C1 segment of cervical spinal cord (tissue), 14 donors: ENCODE measurements at regions not wholly inside any gene's neighbourhood (a gene's known extent, or its start where the extent isn't known, plus 50 kb on each side); places are given as distances from the start of the nearest gene placed in this dataset.

Experiments used
- DNase-seq, 14 donors: peaks; one replicate each; lab custom pipeline; 2025; lab: John Stamatoyannopoulos, UW

- no peak for DNase-seq
Measured at GRCh38 chr12:74816398-74817175, 279.0 kb downstream of the ATXN7L3B start.

DNA sequence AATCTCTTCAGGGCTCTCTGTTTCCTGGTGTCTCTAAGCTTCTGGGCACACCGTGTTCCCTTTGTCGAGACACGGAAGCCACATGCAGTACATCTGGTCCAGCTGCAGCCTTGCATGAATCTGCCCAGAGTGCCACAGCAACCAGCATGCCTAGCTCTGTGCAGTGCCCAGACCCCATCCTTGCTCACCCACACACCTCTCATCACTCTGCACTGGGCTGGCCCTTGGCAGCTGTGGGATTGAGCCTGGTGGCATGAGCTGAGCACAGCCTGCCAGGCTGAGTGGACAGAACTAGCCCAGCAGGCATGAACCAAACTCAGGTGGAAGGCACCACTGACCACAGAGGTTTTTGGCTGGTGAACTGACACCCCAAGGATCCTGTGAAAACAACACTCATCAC, 279.9 kb downstream of the ATXN7L3B start:
- DNase-seq = no peak

DNA sequence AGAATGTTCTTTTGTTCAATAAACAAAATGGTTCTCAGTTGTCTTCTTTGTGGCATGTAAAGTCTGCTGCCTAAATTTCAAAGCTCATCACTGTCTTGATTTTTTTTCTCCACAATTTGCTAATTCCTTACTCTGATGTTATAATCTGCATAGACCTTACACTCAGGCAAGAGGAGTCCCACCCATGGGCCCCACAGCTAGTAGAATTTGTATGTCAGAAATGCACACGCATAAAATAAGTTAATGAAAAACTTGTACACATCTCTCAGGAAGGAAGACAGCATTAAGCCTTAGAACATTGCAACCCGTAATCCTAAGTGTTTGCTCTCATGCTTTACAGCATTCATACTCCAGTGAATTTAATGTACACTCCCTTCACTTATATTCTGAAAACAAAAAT, 280.8 kb downstream of the ATXN7L3B start:
- no peak for DNase-seq

- no peak for DNase-seq
Measured at GRCh38 chr12:74820324-74820723, 282.7 kb downstream of the ATXN7L3B start.

DNA sequence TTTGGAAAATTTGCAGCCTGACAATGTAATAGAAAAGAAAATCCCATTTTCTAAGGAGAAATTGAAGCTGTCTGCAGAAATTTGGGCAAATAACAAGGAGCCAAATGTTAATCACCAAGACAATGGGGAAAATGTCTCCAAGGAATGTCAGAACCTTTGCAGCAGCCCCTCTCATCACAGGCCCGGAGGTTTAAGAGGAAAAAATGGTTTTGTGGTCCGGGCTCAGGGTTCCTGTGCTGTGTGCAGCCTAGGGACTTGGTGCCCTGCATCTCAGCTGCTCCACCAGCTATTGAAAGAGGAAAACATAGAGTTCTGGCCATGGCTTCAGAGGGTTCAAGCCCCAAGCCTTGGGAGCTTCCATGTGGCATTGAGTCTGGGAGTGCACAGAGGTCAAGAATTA, 298.9 kb downstream of the ATXN7L3B start:
- DNase-seq = no peak

- DNase-seq = no peak
Measured at GRCh38 chr12:74846116-74846515, 308.5 kb downstream of the ATXN7L3B start.

DNA sequence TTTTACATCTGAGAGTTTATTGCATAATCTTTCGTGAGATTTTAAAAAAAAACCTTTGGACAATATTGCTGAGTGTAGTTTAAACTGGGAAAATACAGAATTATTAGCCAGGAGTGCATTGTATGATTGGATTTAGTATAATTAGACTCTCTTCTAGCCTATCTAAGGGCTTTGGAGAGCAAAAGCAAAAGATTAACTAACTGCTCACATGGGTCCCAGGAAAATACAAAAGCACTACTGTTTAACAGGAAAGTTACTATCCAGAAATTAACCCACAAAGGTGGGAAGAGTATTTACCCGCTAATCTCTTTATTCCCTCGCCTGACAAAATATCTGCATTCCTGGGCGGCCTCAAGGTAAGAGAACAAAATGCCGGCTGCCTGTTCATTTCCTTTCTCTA, 309.5 kb downstream of the ATXN7L3B start:
- DNase-seq = no peak

- DNase-seq = no peak
Measured at GRCh38 chr12:74848006-74848405, 310.4 kb downstream of the ATXN7L3B start.

GRCh38 chr12:74849801-74850200, 312.2 kb downstream of the ATXN7L3B start:
- DNase-seq = no peak

- DNase-seq = no peak
Measured at GRCh38 chr12:74871817-74872216, 334.2 kb downstream of the ATXN7L3B start.

DNA sequence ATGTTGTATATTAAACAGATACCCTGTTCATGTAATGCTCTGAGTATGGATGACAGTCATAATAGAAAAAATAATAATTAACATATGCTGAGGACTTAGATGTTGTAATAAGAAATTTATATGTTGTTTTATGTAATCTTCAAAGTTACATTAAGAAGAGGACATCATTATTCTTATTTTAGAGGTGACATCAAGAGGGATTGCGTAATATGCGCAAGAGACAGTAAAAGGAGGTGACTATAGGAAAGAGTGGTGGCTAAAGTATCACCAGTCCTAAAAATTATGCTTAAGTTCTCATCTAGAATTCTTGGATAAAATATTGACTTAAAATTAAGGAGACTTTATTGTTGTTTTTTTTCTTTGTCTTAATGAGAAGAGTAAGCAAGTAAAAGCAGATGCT, 323.9 kb downstream of the KCNC2 start:
- no peak for DNase-seq

GRCh38 chr12:74889073-74889472, 320.6 kb downstream of the KCNC2 start:
- no peak for DNase-seq

GRCh38 chr12:74889563-74890236, 319.9 kb downstream of the KCNC2 start:
- DNase-seq = no peak

- no peak for DNase-seq
Measured at GRCh38 chr12:74890237-74890599, 319.4 kb downstream of the KCNC2 start.

DNA sequence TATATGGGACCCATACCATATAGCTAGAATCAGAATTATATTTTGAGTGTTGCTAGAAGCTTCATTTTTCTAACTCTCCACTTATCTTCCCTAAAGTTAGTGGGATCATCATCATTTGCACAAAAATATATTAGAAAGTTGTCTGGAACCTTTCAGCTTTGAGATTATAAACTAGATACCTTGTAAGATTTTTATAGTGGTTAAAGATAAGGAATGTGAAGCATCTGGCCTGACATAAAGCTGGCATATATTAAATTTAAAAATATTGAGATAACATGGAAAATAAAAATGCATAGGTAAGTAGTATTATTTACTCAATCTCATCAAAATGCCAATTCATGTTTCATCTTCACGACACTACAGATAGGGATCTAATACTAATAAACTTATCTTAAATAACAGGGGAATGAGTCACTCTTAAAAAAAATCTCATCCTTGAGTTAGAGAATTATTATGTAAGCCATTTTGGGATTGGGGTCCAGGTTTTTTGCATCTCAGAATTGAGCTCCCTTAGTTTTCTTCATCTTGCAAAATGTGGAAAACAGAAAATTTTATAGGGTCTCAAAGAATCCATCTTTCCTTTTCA, 318.5 kb downstream of the KCNC2 start:
- DNase-seq = no peak

DNA sequence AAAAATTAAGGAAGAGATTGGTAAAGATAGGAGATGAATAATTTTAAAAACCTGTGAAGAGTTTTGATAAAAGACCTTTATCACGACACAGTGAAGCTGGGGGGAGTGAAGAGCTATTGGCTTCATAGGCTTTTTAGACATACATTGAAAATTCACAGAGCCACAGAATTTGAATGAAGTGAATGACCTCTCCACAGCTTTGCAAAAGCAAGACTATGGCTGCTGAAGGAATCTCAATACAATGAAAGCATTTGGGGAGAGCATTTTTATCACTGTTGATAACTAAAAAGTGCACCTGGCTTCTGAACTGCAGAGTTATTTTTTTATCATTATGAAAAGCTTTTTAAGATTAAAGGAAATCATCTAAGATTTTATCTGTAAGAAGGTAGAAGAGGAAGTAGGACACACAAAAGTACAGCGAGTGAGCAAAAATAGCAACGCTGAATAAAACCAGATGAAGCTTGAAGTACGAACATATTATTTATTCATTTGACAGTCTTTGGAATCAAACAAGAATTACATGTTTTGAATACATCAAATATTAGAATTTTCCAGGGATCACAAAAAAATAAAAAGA, 317.5 kb downstream of the KCNC2 start:
- DNase-seq = no peak

DNA sequence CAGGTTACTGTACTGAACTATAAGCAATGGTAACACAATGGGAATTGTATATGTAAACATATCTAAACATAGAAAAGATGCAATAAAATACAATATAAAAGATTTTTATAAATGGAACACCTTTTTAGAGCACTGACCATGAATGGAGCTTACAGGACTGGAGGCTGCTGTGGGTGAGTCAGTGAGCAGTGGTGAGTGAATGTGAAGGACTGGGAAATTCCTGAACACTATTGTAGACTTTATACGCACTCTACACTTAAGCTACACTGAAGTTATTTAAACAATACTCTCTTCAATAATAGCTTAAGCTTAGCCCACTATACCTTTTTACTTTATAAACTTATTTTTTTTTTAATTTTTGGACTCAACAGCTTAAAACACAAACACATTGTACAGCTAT, 313.5 kb downstream of the KCNC2 start:
- no peak for DNase-seq

DNA sequence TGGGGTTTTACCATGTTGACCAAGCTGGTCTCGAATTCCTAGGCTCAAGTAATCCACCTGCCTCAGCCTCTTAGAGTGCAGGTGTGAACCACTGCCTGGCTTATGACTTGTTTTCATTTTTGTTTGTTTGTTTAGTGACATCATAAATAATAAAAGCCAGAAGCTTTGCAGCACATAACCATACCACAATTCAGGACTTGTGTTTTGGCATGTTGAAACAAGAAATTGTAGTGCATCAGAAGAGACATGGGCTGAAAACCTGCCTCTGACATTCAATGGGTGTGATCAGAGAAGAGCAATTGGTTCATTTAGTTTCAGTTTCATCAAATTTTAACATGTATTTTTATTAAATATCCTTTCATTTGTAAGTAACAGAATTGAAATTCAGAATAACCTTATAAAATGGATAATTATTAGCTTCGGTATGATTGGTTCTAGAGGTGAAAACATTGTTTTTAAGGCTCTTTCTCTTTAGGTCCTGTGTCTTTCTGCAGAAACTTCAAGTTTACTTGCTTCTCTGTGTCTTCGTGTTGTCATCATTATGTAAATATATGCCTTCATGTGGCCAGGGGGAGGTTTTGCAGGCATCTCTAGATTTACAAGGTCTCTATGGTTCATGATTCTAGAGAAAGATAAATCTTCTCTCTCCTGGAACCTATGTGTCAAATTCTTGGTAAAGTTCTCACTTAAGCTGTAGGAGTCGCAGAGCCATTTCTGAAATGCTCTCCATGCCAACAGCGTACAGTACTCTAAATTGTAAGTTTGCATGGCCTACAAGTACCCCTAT, 312.0 kb downstream of the KCNC2 start:
- DNase-seq = no peak

DNA sequence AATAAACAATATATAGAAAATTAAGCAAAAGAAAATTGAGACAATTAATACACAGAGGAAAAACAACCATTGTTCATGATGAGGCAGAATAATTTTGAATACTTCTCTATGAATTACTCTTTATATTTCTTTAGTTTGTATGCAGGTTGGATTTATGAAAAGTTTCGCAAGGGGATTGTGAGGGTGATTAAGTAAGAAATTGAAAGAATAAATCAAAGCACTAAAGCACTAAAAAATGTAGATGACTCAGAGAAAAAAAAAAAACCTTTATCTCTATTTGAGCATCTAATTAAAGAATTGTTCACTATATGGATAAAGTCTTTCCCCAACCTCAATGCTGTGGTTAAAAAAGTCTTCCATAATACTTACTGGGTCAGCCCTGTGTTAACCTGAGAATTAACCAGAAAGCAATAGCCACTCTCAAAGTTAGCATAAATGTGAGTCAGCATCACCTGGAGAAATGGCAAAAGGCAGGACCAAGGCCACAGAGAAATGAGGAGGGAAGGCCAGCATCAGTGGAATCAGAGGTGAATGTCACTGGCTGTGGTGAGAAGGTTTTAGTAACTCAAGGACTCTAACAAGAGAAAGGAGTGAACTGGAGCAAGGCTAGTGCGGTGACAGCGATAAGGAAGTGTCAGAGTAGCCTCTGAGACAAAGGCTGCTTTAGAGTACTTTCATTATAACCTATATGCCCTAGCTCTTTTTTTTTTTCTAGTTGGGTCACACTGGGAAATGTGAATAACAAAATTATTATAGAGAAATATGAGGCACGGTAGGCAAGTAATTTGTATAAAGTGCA, 310.4 kb downstream of the KCNC2 start:
- no peak for DNase-seq

GRCh38 chr12:74900232-74900631, 309.4 kb downstream of the KCNC2 start:
- DNase-seq = no peak

GRCh38 chr12:74903522-74903921, 306.1 kb downstream of the KCNC2 start:
- no peak for DNase-seq
